GM12873 (cell line): ENCODE measurements at regions not wholly inside any gene's neighbourhood (a gene's known extent, or its start where the extent isn't known, plus 50 kb on each side); places are given as distances from the start of the nearest gene placed in this dataset.

Source experiments
- CTCF ChIP-seq: IDR thresholded peaks from 2 replicates; pipeline ENCODE4 v1.5.1; 2012; ENCODE audit warnings: low read depth, mild to moderate bottlenecking, moderate library complexity, low read length, control low read depth; ENCODE audit not compliant: insufficient read depth; ENCODE audit errors: missing control alignments

- TF ChIP-seq CTCF, result no peak
Observed at GRCh38 chr3:34038131-34038530, 239.7 kb downstream of the PDCD6IP start.

DNA sequence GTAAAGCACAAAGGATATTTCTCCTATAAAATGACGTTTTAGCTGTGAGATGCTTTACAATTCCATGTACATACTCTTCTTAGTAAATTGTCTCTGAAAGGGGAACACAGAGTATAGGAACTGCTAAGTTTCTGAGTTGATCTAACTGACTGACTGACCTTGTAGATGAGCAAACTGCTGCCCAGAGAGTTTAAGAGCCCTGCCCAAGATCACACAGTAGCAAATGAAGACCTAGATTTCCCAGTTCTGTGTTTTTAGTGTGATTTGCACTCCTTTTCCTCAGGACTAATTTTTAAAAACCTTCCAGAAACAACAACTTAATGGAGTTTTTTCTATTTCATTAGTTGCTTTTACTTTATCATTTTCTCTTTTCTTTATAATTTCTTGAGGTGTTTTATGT lies 247.7 kb downstream of the PDCD6IP start:
- TF ChIP-seq CTCF, result no peak

DNA sequence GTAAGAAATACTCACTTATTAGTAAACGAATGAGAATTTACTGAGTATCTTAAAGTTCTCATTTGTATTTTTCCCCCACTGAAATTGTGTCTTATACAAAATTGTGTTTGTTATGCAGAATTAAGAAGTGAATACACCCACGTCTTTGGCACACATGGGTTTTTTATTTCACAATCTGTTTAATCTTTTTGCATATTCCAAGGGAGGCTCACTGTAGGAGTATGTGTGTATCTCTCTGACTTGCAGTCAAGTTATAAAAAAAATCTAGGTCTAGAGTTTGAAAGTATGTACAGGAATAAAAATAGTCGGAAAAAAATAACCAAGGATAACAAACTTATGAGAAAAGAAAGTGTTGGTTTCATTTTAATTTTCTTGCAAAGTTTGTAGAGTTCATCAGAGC lies 255.2 kb downstream of the PDCD6IP start:
- no peak for TF ChIP-seq CTCF

GRCh38 chr3:34056181-34056910 lies 257.9 kb downstream of the PDCD6IP start:
- no peak for TF ChIP-seq CTCF

GRCh38 chr3:34056951-34057390 lies 258.5 kb downstream of the PDCD6IP start:
- TF ChIP-seq CTCF, result no peak

DNA sequence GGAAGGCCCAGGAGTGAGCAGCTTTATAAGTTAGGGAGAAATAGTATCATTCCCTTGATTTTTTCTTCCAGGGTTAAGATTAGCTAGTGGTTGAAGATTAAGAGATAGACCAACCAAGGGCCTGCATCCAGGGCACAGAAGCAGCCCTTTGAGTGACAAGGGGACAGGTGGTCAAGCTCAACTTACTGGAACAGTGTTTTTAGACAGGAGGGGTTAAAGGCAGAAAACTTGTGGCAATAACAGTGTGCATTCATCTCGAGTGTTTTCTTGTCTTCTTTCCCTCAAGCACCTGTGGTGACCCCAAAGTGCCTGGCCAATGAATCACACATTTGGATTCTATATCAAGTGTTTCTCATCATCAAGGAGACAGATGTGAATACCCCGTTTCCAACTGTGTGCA lies 267.5 kb downstream of the PDCD6IP start:
- no peak for TF ChIP-seq CTCF

- no peak for TF ChIP-seq CTCF
Observed at GRCh38 chr3:34066328-34066727, 267.9 kb downstream of the PDCD6IP start.
